Endothelial cell of umbilical vein (primary cell): ENCODE measurements at regions not wholly inside any gene's neighbourhood (a gene's known extent, or its start where the extent isn't known, plus 50 kb on each side); places are given as distances from the start of the nearest gene placed in this dataset.
"Not testable (repeated sequence)": the region's sequence is repeated elsewhere in the genome, so short reads cannot be mapped to it uniquely, and the experiment has no call there.

Experiments
- BruUV-seq: library from RNA; stranded (reverse); fragments of 400-500 nt; replicated peaks from 2 replicates; lab custom pipeline; 2021; lab: Mats Ljungman, UMichigan
- CTCF ChIA-PET: fragments of 300-600, 350-600 bp; sonication (Branson Sonifier 250); formaldehyde crosslinking; loops from one replicate; lab custom pipeline; 2021; ENCODE audit warnings: antibody characterized with exemption, inconsistent platforms; lab: Charles Lee
- POLR2A ChIA-PET: fragments of 300-600, 350-600 bp; sonication (Branson Sonifier 250); formaldehyde crosslinking; loops from one replicate; lab custom pipeline; 2021; ENCODE audit warnings: antibody characterized with exemption, inconsistent platforms; lab: Charles Lee
- DNase-seq: peaks from one replicate; pipeline ENCODE4 v3.0.0-alpha.2; 2011; ENCODE audit warnings: low read depth, low spot score
- FAIRE-seq: peaks from 2 replicates; lab custom pipeline; 2011; peaks lifted over from hg19 to GRCh38; lab: Jason Lieb, UNC
- H2AFZ ChIP-seq: 2 replicates; pipeline ENCODE4 v1.6.0; 2012; ENCODE audit warnings: low read depth, low read length, control low read depth, inconsistent platforms
- H3K27ac ChIP-seq: 2 replicates; pipeline ENCODE4 v1.5.1; 2011; ENCODE audit warnings: low read depth, mild to moderate bottlenecking, control low read depth, low read length, moderate library complexity; ENCODE audit not compliant: insufficient read depth
- H3K27me3 ChIP-seq, 2 experiments: 2 replicates each; pipeline versions ENCODE4 v1.6.0 to v1.6.1; 2011; ENCODE audit warnings: low read length in 2 of 2, mixed read lengths in 1 of 2; ENCODE audit not compliant: control insufficient read depth in 2 of 2, insufficient read depth in 2 of 2
- H3K36me3 ChIP-seq, 2 experiments: 2 replicates in 1 of 2; 3 replicates in 1 of 2; pipeline ENCODE4 v1.5.1; 2011; ENCODE audit warnings: low read length in 2 of 2, mild to moderate bottlenecking in 1 of 2, moderate library complexity in 1 of 2; ENCODE audit not compliant: control insufficient read depth in 2 of 2, insufficient read depth in 2 of 2; ENCODE audit errors: extremely low read depth in 1 of 2
- H3K4me1 ChIP-seq: 3 replicates; pipeline ENCODE4 v1.5.1; 2011; ENCODE audit warnings: mild to moderate bottlenecking, low read length; ENCODE audit not compliant: control insufficient read depth, insufficient read depth; ENCODE audit errors: extremely low read depth
- H3K4me2 ChIP-seq: 2 replicates; pipeline ENCODE4 v1.6.1; 2011; ENCODE audit warnings: low read length, control low read depth, mixed read lengths; ENCODE audit not compliant: insufficient read depth
- H3K4me3 ChIP-seq, 3 experiments: fragments of 200-600 bp in 1 of 3; sonication (generic), shearing (Covaris generic) in 1 of 3; replicated peaks in 1 of 3; 2 replicates each; pipeline ENCODE4 v1.5.1; 2011 to 2016; ENCODE audit warnings: control low read depth in 3 of 3, low read length in 3 of 3, mild to moderate bottlenecking in 2 of 3, inconsistent platforms in 1 of 3, low read depth in 1 of 3, moderate library complexity in 1 of 3; ENCODE audit not compliant: insufficient read depth in 1 of 3
- H3K79me2 ChIP-seq: 2 replicates; pipeline ENCODE4 v1.6.0; 2012; ENCODE audit warnings: low read length, inconsistent platforms; ENCODE audit not compliant: control insufficient read depth, insufficient read depth
- H3K9ac ChIP-seq: replicated peaks from 2 replicates; pipeline ENCODE3; 2011; ENCODE audit warnings: low read length, control low read depth; ENCODE audit not compliant: insufficient read depth; ENCODE audit errors: extremely low read depth
- H3K9me1 ChIP-seq: replicated peaks from 3 replicates; pipeline ENCODE4 v1.6.0; 2011; ENCODE audit warnings: mild to moderate bottlenecking, low read length; ENCODE audit not compliant: control insufficient read depth, insufficient read depth; ENCODE audit errors: extremely low read depth
- H3K9me3 ChIP-seq: replicated peaks from 2 replicates; pipeline ENCODE4 v1.5.1; 2012; ENCODE audit warnings: low read length, inconsistent platforms; ENCODE audit not compliant: control insufficient read depth, insufficient read depth
- H4K20me1 ChIP-seq: replicated peaks from 2 replicates; pipeline ENCODE3; 2011; ENCODE audit warnings: mild to moderate bottlenecking, low read length; ENCODE audit not compliant: control insufficient read depth, insufficient read depth; ENCODE audit errors: extremely low read depth
- EZH2 ChIP-seq: IDR thresholded peaks from 2 replicates; pipeline ENCODE4 v1.6.1; 2012; ENCODE audit warnings: borderline replicate concordance, low read depth, mild to moderate bottlenecking, moderate library complexity, low read length, inconsistent platforms; ENCODE audit not compliant: severe bottlenecking
- FOS ChIP-seq: IDR thresholded peaks from 2 replicates; pipeline ENCODE4 v1.6.1; 2011; ENCODE audit warnings: mild to moderate bottlenecking, low read length, moderate library complexity, borderline replicate concordance; ENCODE audit not compliant: insufficient read depth
- GATA2 ChIP-seq: IDR thresholded peaks from 2 replicates; pipeline ENCODE4 v1.7.0; 2011; ENCODE audit warnings: low read depth, mild to moderate bottlenecking, moderate library complexity, mixed read lengths, low read length; ENCODE audit not compliant: insufficient read length, insufficient read depth
- JUN ChIP-seq: IDR thresholded peaks from 2 replicates; pipeline ENCODE4 v1.6.1; 2011; ENCODE audit warnings: borderline replicate concordance, low read depth; ENCODE audit not compliant: insufficient read length, insufficient read depth
- MYC ChIP-seq: IDR thresholded peaks from one replicate; pipeline ENCODE4 v1.6.1; 2011; ENCODE audit warnings: mild to moderate bottlenecking, low read depth, low read length
- dilution Hi-C: fragments of 300-500 bp; cut with MboI; formaldehyde crosslinking; loops from one replicate; pipeline ENCODE4 v1.15.0; 2019; ENCODE audit warnings: low sequenced_read_pairs; ENCODE audit not compliant: extremely low pct_ligation_motif_present
- intact Hi-C: fragments of 100-400 bp; cut with micrococcal nuclease; formaldehyde crosslinking; loops from one replicate; pipeline ENCODE4 v1.10.0; 2022

GRCh38 chr5:18533137-18533536 is 898.9 kb downstream of the TAF11L14 start:
- ChIA-PET POLR2A (no interaction called here), CTCF (no interaction called here)
- Histone ChIP-seq H3K27ac (no peak overlapping the region), H3K4me2 (no peak overlapping the region), H4K20me1 (no peaks in the 10 kb centered on the region), H3K9ac (no peak overlapping the region), H3K79me2 (no peaks in the 10 kb centered on the region), H3K36me3 (no peaks in the 10 kb centered on the region), H3K27me3 (no peaks in the 10 kb centered on the region), H3K4me3 (no peak overlapping the region), H3K9me1 (no peaks in the 10 kb centered on the region), H3K4me1 (no peaks in the 10 kb centered on the region), H3K9me3 (no peaks in the 10 kb centered on the region), H2AFZ (no peak overlapping the region)
- DNase-seq, result no peak
- intact Hi-C loops (no loop called here), dilution Hi-C loops (no loop called here)
- no TSS peak for BruUV-seq
- FAIRE-seq, result no peak
- TF ChIP-seq EZH2, result no peak
- TF ChIP-seq GATA2, result no peak

GRCh38 chr5:18534119-18534518 is 899.9 kb downstream of the TAF11L14 start:
- no TSS peak for BruUV-seq
- no peaks in the 10 kb centered on the region for H3K79me2 ChIP-seq
- H2AFZ ChIP-seq, result no peak overlapping the region
- ChIA-PET POLR2A (no interaction called here), CTCF (no interaction called here)
- H3K4me1 ChIP-seq, result no peaks in the 10 kb centered on the region
- H3K9me3 ChIP-seq, result no peaks in the 10 kb centered on the region
- dilution Hi-C loops, result no loop called here
- no peak overlapping the region for H3K9ac ChIP-seq
- intact Hi-C loops, result no loop called here
- no peaks in the 10 kb centered on the region for H3K9me1 ChIP-seq
- no peak overlapping the region for H3K27ac ChIP-seq
- H4K20me1 ChIP-seq, result no peaks in the 10 kb centered on the region
- H3K4me2 ChIP-seq, result no peak overlapping the region
- no peaks in the 10 kb centered on the region for H3K36me3 ChIP-seq
- H3K4me3 ChIP-seq, result no peak overlapping the region
- DNase-seq (no peak), FAIRE-seq (no peak)
- H3K27me3 ChIP-seq, result no peaks in the 10 kb centered on the region
- TF ChIP-seq FOS (no peak), MYC (no peak), JUN (no peak)

- H4K20me1 ChIP-seq, CTCF ChIA-PET, dilution Hi-C loops, FAIRE-seq, H3K4me2 ChIP-seq, H3K36me3 ChIP-seq, H3K27ac ChIP-seq, H3K4me1 ChIP-seq, H3K9ac ChIP-seq, H3K9me1 ChIP-seq, H3K27me3 ChIP-seq, intact Hi-C loops, DNase-seq, H3K4me3 ChIP-seq, BruUV-seq, H3K79me2 ChIP-seq, H2AFZ ChIP-seq, H3K9me3 ChIP-seq, POLR2A ChIA-PET: not testable (repeated sequence)
Observed at GRCh38 chr5:18535753-18536152, 901.5 kb downstream of the TAF11L14 start.
